ENCODE measurements at regions not wholly inside any gene's neighbourhood (a gene's known extent, or its start where the extent isn't known, plus 50 kb on each side); places are given as distances from the start of the nearest gene placed in this dataset.

DNA sequence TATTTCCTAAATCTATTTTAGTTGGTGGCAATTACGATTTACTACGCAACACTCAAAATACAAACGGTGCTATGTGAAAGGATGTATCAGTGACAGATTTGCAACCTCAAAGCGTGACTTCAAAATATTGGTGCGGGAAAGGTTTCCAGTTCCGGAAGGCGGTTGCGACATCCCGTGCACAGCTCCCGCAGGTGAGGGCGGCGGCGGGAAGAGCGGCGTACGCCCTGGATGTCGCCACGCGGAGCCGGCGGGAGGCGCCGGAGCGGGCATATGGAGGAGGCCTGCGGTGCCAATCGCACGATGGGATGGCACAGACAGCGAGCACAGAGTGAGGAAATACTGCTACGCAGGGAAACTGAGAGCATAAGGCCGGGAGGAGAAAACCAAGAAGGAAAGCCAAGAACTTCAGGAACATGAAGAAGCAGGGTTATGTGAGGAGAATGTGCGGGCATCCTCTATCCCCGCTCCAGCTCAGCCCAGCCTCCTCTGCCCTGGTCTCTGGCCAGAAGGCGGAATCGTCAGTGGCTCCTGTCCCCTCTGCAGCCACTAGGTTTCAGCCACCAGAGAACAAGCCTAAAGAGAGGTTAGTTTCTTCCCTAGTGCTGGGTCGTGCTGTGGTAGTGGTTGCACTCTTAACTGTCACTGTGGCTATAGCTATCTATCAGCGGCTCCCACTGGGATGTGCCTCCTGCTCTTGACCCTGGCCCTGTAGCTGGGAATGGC, 378.1 kb upstream of the TLE4 start:
- intact Hi-C loops (cut with DNase I), result no loop called here
- ATAC-seq (no peak), DNase-seq (no peak)
- no peaks in the 10 kb centered on the region for H3K27me3 ChIP-seq
- no peak overlapping the region for H3K27ac ChIP-seq
- H3K9me3 ChIP-seq, result no peaks in the 10 kb centered on the region
- no peak for TF ChIP-seq CTCF (IDR thresholded peaks at IDR 0.05)
- H3K36me3 ChIP-seq, result no peaks in the 10 kb centered on the region
- no peaks in the 10 kb centered on the region for H3K4me1 ChIP-seq
- H3K4me3 ChIP-seq, result no peak overlapping the region

- Histone ChIP-seq H3K4me3 (no peak overlapping the region), H3K27me3 (no peaks in the 10 kb centered on the region), H3K36me3 (no peaks in the 10 kb centered on the region), H3K4me1 (no peaks in the 10 kb centered on the region), H3K27ac (no peak overlapping the region), H3K9me3 (no peaks in the 10 kb centered on the region)
- ATAC-seq, result no peak
- intact Hi-C loops (cut with DNase I), result no loop called here
- no peak for TF ChIP-seq CTCF (IDR thresholded peaks at IDR 0.05)
- no peak for DNase-seq
Observed at GRCh38 chr9:79195879-79196278, 375.9 kb upstream of the TLE4 start.

GRCh38 chr9:79196606-79197005, 375.2 kb upstream of the TLE4 start:
- Histone ChIP-seq H3K9me3 (no peaks in the 10 kb centered on the region), H3K4me3 (no peak overlapping the region), H3K36me3 (no peaks in the 10 kb centered on the region), H3K27ac (no peak overlapping the region), H3K4me1 (no peaks in the 10 kb centered on the region), H3K27me3 (no peaks in the 10 kb centered on the region)
- no peak for DNase-seq
- no peak for ATAC-seq
- intact Hi-C loops (cut with DNase I), result no loop called here
- no peak for TF ChIP-seq CTCF (IDR thresholded peaks at IDR 0.05)

DNA sequence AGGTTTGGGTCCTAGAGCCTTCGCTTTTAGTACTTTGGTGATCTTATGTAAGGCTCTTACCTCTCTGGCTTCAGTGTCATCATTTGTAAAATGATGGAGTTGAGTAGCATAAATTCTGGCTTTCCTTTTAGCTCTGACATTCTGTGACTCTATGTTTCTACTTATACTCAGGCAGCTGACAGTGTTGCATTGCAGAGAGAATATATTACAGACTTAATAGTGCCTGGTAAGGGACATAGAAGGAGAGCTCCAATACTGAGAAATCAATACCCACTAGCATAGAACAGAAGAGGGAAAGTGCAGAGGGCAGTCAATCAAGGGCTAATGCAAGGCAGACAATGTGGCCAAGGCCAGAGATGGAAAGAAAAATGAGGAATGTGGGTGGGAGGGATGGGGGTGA, 371.4 kb upstream of the TLE4 start:
- DNase-seq (no peak), ATAC-seq (no peak)
- no peak overlapping the region for H3K27ac ChIP-seq
- intact Hi-C loops (cut with DNase I), result no loop called here
- no peak for TF ChIP-seq CTCF (IDR thresholded peaks at IDR 0.05)
- H3K4me1 ChIP-seq, result no peaks in the 10 kb centered on the region
- H3K4me3 ChIP-seq, result no peak overlapping the region
- H3K9me3 ChIP-seq, result no peaks in the 10 kb centered on the region
- no peaks in the 10 kb centered on the region for H3K27me3 ChIP-seq
- H3K36me3 ChIP-seq, result no peaks in the 10 kb centered on the region

DNA sequence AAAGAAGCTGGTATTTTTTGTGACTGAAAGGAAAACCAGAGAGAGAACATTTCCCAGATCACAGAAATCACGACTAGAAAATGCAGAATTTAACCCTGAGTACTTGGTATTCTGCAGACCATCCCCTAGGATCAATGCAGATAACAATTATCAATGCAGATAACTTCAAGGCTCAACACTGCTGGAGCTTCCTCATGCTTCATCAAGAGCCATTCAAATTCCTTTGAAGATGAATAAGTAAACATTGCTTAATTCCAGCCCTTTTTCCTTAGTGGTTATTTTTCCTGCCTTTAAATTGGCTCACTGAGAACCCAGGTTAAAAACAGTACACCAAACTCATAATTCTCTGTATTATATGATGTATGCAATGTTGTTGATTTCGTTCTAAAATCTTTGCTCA, 370.1 kb upstream of the TLE4 start:
- no peaks in the 10 kb centered on the region for H3K9me3 ChIP-seq
- ATAC-seq (no peak), DNase-seq (no peak)
- H3K36me3 ChIP-seq, result no peaks in the 10 kb centered on the region
- H3K27ac ChIP-seq, result no peak overlapping the region
- H3K27me3 ChIP-seq, result no peaks in the 10 kb centered on the region
- H3K4me1 ChIP-seq, result no peaks in the 10 kb centered on the region
- no peak for TF ChIP-seq CTCF (IDR thresholded peaks at IDR 0.05)
- H3K4me3 ChIP-seq, result no peak overlapping the region
- intact Hi-C loops (cut with DNase I), result no loop called here

Measured in upper lobe of right lung (tissue), 1 donor.